Choroid plexus epithelial cell (primary cell): ENCODE measurements at regions not wholly inside any gene's neighbourhood (a gene's known extent, or its start where the extent isn't known, plus 50 kb on each side); places are given as distances from the start of the nearest gene placed in this dataset.
"Not testable (repeated sequence)": the region's sequence is repeated elsewhere in the genome, so short reads cannot be mapped to it uniquely, and the experiment has no call there.

ENCODE experiments used
- DNase-seq: peaks from one replicate; pipeline ENCODE4 v3.0.0-alpha.2; 2010; ENCODE audit warnings: low read depth
- H3K4me3 ChIP-seq: 2 replicates; pipeline ENCODE4 v1.5.1; 2011; ENCODE audit warnings: low read depth, mild to moderate bottlenecking, control low read depth, low read length, moderate library complexity
- TF ChIP-seq, protein P1 (sequence below): conservative IDR thresholded peaks from 2 replicates; pipeline ENCODE4 v1.5.1; 2011; ENCODE audit warnings: low read depth, mild to moderate bottlenecking, control low read depth, inconsistent platforms, low read length, moderate library complexity

DNA sequence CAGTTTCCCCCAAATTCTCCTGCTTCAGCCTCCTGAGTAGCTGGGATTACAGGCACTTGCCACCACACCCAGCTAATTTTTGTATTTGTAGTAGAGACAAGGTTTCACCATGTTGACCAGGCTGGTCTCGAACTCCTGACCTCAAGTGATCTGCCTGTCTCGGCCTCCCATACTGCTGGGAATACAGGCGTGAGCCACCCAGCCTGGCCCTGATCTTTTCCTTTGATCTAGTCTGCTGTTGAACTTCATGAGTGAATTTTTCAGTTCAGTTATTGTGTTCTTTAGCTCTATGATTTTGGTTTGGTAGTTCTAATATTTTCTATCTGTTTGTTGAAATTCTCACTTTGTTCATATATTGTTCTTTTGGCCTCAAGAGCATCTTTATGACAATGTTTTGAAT, 83.4 kb upstream of the RAP2C start:
- H3K4me3 ChIP-seq, DNase-seq: not testable (repeated sequence)

DNA sequence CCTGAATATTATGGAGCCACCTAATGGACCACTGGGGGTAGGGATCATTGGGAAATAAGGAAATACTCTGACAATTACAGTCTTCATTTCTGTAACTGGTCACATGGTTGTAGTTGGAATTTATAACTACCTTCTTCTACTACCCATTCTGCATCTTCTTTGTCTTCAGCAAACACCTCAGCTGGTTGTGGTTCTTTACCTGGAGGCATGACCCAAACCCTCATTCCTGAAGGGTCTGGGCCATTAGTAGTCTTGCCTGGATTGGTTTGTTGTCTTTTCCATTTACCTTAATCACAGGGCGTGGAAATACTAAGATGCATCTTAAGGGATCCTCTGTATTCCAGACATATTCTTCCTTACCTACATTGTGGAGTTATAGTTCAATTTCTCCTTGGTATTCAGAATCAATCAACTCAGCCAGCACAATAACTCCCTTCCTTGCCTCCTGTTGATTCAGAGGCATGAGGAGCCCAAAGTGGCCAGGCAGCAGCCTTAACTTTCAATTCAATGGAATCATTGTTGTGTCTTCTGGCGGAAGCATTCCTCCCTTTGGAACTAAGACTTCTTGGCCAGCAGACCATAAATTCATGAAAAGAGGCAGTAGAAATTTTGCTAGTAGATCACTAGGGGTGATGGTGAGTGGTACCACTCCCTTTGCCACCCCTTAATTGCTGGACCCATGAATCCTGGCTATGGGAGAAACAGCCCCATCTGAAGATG, 75.7 kb upstream of the RAP2C start:
- no peak overlapping the region for H3K4me3 ChIP-seq
- TF ChIP-seq, protein P1, sequence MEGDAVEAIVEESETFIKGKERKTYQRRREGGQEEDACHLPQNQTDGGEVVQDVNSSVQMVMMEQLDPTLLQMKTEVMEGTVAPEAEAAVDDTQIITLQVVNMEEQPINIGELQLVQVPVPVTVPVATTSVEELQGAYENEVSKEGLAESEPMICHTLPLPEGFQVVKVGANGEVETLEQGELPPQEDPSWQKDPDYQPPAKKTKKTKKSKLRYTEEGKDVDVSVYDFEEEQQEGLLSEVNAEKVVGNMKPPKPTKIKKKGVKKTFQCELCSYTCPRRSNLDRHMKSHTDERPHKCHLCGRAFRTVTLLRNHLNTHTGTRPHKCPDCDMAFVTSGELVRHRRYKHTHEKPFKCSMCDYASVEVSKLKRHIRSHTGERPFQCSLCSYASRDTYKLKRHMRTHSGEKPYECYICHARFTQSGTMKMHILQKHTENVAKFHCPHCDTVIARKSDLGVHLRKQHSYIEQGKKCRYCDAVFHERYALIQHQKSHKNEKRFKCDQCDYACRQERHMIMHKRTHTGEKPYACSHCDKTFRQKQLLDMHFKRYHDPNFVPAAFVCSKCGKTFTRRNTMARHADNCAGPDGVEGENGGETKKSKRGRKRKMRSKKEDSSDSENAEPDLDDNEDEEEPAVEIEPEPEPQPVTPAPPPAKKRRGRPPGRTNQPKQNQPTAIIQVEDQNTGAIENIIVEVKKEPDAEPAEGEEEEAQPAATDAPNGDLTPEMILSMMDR, result no peak
- no peak for DNase-seq

DNA sequence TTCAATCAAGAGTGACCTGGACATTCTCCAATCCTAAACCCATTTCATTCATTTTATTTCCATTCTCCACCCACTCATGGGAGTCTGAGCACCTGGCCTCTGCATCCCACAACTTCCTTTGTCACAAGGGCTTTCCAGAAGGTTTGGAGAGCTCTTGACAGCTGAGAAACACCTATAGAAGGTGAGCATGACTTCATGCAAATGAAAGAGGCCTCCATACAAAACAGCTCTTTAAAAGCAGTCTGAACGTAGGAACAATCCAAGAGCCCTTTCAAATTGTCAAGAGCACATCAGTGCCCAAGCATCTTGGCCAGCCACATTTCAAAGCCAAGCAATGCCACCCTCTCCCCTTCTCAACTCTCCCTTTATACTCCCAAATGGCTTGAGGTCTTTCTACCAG, 74.9 kb upstream of the RAP2C start:
- DNase-seq, result no peak
- TF ChIP-seq, protein P1, result no peak
- H3K4me3 ChIP-seq, result no peak overlapping the region

DNA sequence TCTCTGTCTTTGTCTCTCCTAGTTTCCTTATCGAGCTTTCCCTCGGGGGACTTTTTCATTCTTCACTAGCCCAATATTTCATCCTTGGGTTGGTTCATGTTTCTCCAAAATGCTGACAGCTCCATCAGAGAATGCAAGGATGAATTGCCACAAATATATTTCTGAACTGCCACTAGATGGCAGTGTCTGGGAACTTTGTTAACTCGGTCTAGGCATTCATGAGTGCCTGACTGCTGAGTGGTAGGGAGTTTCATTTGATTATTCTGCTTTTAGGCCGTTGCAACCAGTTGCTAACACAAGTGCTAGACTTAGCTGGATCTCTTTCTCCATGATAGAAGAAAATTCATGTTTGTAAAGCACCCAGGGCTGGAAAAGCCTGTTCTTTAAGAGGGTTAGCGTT, 73.5 kb upstream of the RAP2C start:
- TF ChIP-seq, protein P1, result peak; percentile 66
- no peak overlapping the region for H3K4me3 ChIP-seq
- DNase-seq, result peak; percentile 75

DNA sequence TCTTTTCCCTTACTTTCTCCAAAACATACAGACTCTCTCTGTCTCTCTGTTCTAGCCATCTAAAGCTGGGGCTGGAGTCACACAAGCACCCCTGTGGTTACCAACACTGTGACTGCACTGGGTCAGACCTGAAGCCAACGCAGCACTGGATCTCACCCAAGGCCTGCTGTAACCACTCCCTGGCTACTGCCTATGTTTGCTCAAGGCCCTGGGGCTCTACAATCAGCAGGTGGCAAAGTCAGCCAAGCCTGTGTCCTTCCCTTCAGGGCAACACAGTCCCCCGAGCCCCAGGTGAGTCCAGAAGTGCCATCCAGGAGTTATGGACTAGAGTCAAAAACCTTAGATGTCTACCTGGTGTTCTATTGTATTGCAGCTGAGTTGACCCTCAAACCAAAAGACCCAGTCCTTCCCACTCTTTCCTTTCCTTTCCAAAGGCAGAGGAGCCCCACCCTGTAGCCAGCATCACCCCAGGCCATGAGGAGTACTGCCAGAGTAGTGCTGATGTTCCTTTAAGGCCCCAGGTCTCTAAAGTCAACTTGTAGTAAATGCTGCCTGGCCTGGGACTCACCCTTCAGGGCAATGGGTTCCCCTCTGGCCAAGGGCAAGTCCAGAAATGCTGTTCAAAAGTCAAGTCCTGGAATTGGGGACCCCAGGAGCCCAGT, 58.8 kb upstream of the RAP2C start:
- TF ChIP-seq, protein P1, result no peak
- DNase-seq, result no peak

DNA sequence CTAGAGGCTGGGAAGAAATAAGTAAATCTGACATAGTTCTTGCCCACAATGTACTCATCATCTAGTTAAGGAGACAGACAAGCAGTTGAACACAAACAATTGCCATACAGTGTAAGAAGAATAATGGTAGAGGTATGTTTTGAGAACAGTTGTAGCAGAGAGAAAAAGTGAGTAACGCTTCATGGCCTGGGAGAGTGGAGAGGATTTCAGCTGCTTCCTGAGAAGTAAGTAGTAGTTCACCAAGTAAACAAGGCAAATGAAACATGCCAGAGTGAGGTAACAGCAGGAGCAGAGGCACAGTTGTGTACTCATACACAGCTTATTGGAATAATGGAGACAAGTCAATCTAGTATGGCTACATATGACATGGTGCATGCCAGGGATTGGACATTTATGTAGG, 53.6 kb upstream of the RAP2C start:
- no peak for DNase-seq
- TF ChIP-seq, protein P1, result no peak
- H3K4me3 ChIP-seq, result no peak overlapping the region

More for the DNA sequence above, 58.8 kb upstream of the RAP2C start:
- H3K4me3 ChIP-seq, result no peak overlapping the region

DNA sequence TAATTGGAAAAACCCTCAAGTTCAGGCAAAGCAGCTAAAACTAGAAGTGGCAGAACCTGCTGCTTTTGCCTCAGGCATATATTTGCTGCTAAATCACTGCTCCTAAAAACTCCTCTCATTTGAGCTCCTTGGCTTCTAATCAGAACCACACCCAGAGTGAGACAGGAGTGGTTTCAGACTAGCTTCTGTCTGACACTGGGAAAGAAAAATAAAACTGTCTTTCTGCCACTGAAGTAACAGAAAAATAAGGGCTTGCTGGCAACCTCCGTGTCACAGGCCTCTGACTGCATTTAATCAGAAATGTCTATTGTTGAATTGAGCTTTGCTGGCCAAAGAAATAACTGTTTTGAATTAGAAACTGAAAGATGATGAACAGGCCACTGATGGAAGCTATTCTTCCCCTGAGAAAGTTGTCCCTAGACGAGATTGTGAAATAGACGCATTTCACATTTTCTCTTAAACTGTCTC, 52.1 kb upstream of the RAP2C start:
- H3K4me3 ChIP-seq, result no peak overlapping the region
- no peak for DNase-seq
- TF ChIP-seq, protein P1, result no peak
